RWPE2 (cell line): ENCODE measurements at regions not wholly inside any gene's neighbourhood (a gene's known extent, or its start where the extent isn't known, plus 50 kb on each side); places are given as distances from the start of the nearest gene placed in this dataset.
A peak's percentile ranks its signal among the peaks of the same experiment; 100 is the strongest.

Source experiments
- ATAC-seq: fragments of 200-7000 bp; cut with Tn5 transposase; 3 replicates; pipeline ENCODE4 v1.9.1; 2021; ENCODE audit warnings: low read depth
- DNase-seq: peaks from one replicate; pipeline ENCODE4 v3.0.0-alpha.2; 2020; ENCODE audit warnings: low spot score
- H3K27ac ChIP-seq: fragments of 450-650 bp; 2 replicates; pipeline ENCODE4 v1.5.1; 2017; ENCODE audit warnings: mild to moderate bottlenecking; ENCODE audit not compliant: poor library complexity, severe bottlenecking
- H3K27me3 ChIP-seq: fragments of 250-450 bp; sonication (Bioruptor Pico); 2 replicates; pipeline ENCODE4 v1.5.1; 2021; ENCODE audit warnings: mild to moderate bottlenecking, moderate library complexity; ENCODE audit not compliant: insufficient read depth, poor library complexity, severe bottlenecking
- H3K36me3 ChIP-seq: fragments of 250-450 bp; sonication (Bioruptor Pico); 2 replicates; pipeline ENCODE4 v1.5.1; 2020; ENCODE audit warnings: low read depth, mild to moderate bottlenecking, moderate library complexity
- H3K4me1 ChIP-seq: fragments of 250-450 bp; sonication (Bioruptor Pico); 2 replicates; pipeline ENCODE4 v1.5.1; 2021; ENCODE audit warnings: mild to moderate bottlenecking, moderate library complexity; ENCODE audit not compliant: insufficient read depth, poor library complexity, severe bottlenecking
- H3K4me3 ChIP-seq: fragments of 250-450 bp; sonication (Bioruptor Pico); 2 replicates; pipeline ENCODE4 v1.5.1; 2021; ENCODE audit warnings: mild to moderate bottlenecking, moderate library complexity; ENCODE audit not compliant: severe bottlenecking
- H3K9me3 ChIP-seq: fragments of 250-450 bp; sonication (Bioruptor Pico); 2 replicates; pipeline ENCODE4 v1.5.1; 2021; ENCODE audit warnings: mild to moderate bottlenecking, moderate library complexity; ENCODE audit not compliant: severe bottlenecking
- TF ChIP-seq, protein P1 (sequence below): fragments of 450-650 bp; IDR thresholded peaks from one replicate; pipeline ENCODE4 v1.5.1; 2017; ENCODE audit warnings: mild to moderate bottlenecking, moderate library complexity; ENCODE audit not compliant: poor library complexity, severe bottlenecking

DNA sequence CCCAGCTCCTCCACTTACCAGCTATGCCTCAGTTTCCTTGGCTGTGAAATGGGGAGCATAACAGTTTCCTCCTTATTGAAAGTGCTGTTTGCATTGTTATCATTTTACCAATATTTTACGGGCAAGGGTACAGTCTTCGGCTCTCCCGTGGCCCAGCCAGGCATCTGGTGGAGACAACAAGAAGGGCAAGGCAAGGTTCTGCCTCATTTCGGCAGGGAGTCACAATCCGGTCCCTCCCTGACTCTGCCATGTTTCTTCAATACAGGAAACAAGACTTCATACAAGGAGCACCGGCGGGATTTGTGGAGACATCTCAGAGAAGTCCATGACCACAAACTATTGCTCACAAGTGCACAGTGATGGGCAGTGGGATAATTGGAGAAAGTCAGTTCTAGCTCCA lies 174.0 kb downstream of the FGF18 start:
- TF ChIP-seq, protein P1, sequence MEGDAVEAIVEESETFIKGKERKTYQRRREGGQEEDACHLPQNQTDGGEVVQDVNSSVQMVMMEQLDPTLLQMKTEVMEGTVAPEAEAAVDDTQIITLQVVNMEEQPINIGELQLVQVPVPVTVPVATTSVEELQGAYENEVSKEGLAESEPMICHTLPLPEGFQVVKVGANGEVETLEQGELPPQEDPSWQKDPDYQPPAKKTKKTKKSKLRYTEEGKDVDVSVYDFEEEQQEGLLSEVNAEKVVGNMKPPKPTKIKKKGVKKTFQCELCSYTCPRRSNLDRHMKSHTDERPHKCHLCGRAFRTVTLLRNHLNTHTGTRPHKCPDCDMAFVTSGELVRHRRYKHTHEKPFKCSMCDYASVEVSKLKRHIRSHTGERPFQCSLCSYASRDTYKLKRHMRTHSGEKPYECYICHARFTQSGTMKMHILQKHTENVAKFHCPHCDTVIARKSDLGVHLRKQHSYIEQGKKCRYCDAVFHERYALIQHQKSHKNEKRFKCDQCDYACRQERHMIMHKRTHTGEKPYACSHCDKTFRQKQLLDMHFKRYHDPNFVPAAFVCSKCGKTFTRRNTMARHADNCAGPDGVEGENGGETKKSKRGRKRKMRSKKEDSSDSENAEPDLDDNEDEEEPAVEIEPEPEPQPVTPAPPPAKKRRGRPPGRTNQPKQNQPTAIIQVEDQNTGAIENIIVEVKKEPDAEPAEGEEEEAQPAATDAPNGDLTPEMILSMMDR: no peak
- no peak for ATAC-seq

DNA sequence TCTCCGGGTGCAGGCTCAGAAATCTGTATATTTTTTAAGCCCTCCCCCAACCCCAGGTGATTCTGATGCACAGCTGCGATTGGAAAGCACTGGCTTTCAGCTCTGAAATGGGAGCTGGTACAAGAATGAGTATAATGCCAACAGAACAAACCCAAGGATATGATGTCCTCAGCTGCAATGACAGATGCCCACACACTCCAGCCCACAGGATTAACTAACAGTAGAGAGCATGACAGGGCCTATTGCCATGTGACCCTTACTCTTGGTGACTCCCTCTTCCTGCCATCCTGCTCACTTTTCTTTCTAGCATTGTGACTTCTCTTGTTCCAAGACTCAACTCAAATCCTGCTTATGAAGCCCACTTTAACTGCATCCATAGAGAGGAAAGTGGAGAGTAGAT lies 174.5 kb downstream of the FGF18 start:
- TF ChIP-seq, protein P1: no peak
- Histone ChIP-seq H3K4me1 (peaks cover 11% of the 10 kb centered on the region), H3K27me3 (peaks cover 4% of the 10 kb centered on the region), H3K9me3 (no peaks in the 10 kb centered on the region), H3K36me3 (no peaks in the 10 kb centered on the region), H3K27ac (no peak overlapping the region), H3K4me3 (no peak overlapping the region)
- no peak for ATAC-seq
- no peak for DNase-seq

More for the DNA sequence above, 174.0 kb downstream of the FGF18 start:
- DNase-seq: no peak
- Histone ChIP-seq H3K36me3 (no peaks in the 10 kb centered on the region), H3K27ac (no peak overlapping the region), H3K4me1 (peaks cover 11% of the 10 kb centered on the region), H3K27me3 (peaks cover 4% of the 10 kb centered on the region), H3K9me3 (no peaks in the 10 kb centered on the region), H3K4me3 (no peak overlapping the region)

DNA sequence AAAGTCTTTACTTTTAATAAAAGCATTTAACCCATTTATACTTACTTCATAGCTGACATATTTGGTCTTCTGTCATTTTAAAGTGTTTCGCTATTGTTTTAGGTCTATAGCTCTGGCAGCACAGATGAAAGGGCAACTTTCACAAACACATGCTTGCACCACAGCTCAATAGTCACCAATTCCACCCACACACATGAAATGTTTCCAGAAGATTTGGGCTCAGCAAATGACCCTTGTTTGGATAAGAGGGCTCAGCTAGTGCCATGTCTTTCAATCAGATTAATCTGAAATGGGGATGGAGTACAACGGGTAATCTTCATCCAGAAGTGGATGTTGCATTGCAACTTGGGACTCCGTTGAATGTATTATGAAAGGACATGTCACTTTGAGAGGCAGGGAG lies 176.0 kb downstream of the FGF18 start:
- no peak overlapping the region for H3K4me3 ChIP-seq
- H3K4me1 ChIP-seq: peaks cover 11% of the 10 kb centered on the region
- H3K36me3 ChIP-seq: no peaks in the 10 kb centered on the region
- H3K9me3 ChIP-seq: no peaks in the 10 kb centered on the region
- DNase-seq (no peak), ATAC-seq (no peak)
- peak overlapping the region; percentile 44 for H3K27ac ChIP-seq
- TF ChIP-seq, protein P1: no peak
- no peaks in the 10 kb centered on the region for H3K27me3 ChIP-seq

DNA sequence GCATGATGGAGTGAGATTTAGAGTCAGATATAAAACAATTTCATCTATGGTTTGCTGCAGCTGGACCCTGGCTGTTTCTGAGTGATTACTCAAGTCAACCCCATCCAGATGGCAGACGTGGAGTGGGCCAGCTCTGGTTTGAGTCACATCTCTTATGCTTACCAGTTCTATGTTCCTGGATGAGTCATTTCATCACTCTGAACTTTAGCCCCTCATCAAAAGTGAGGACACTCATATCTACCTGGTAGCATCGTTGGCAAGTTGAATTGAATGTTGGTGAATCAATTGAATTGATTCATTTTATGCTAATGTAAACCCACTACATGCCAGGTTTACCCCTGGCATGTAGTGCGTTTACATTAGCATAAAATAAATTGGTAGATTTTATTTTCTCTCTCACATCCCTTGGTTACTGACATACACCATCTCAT lies 176.4 kb downstream of the FGF18 start:
- Histone ChIP-seq H3K27ac (peak overlapping the region; percentile 44), H3K9me3 (no peaks in the 10 kb centered on the region), H3K4me3 (no peak overlapping the region), H3K36me3 (no peaks in the 10 kb centered on the region), H3K27me3 (no peaks in the 10 kb centered on the region), H3K4me1 (peaks cover 11% of the 10 kb centered on the region)
- ATAC-seq: peak; percentile 75
- TF ChIP-seq, protein P1: no peak
- DNase-seq: no peak

DNA sequence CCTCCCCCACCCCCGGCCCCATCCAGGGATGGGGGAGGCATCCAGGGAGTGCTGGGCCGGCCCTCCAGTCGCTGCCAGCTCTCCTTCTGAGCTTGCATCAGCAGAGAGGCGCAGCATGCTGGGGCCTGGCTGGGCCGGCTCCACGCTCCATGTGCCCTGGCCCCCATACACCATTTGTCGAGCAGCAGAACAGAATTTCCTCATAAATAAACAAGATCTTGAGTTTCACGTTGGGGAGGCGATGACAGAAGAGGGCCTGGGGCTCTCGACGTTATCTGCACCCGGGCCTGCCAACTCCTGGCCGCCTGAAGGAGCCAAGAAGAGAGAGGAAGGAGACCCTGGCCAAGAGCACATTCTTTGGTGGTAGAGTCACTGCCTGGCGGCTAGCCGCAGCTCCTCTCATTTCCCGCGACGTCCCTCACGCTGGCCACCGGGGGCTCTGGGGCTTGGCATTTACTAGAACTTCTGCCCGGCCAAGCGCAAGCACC lies 177.0 kb downstream of the FGF18 start:
- Histone ChIP-seq H3K9me3 (no peaks in the 10 kb centered on the region), H3K27me3 (no peaks in the 10 kb centered on the region), H3K36me3 (no peaks in the 10 kb centered on the region), H3K4me1 (peaks cover 11% of the 10 kb centered on the region), H3K4me3 (no peak overlapping the region), H3K27ac (peak overlapping the region; percentile 44)
- TF ChIP-seq, protein P1: no peak
- DNase-seq: no peak
- peak; percentile 74 for ATAC-seq
